ENCODE measurements at regions not wholly inside any gene's neighbourhood (a gene's known extent, or its start where the extent isn't known, plus 50 kb on each side); places are given as distances from the start of the nearest gene placed in this dataset.

- TF ChIP-seq CTCF (IDR thresholded peaks at IDR 0.05; ENCODE audit: poor library complexity, severe bottlenecking) (no peak), EZH2 (IDR thresholded peaks at IDR 0.05; ENCODE audit: borderline replicate concordance, insufficient read depth, low read length, poor library complexity, severe bottlenecking) (no peak), SMC3 (conservative IDR thresholded peaks at IDR 0.05; ENCODE audit: poor library complexity) (no peak)
Measured at GRCh38 chr9:126215486-126215885, 111.1 kb upstream of the MVB12B start.
